Testis (tissue), 2 donors: ENCODE measurements at regions not wholly inside any gene's neighbourhood (a gene's known extent, or its start where the extent isn't known, plus 50 kb on each side); places are given as distances from the start of the nearest gene placed in this dataset.

Experiments
- DNase-seq: peaks from one replicate; pipeline ENCODE4 v3.0.0-alpha.2; 2019
- H3K27ac ChIP-seq, 2 donors: fragments of 200-600 bp; sonication (generic); one replicate each; pipeline ENCODE4 v1.5.1; 2019
- H3K27me3 ChIP-seq: fragments of 200-600 bp; sonication (generic); one replicate; pipeline ENCODE4 v1.5.1; 2019
- H3K36me3 ChIP-seq: fragments of 200-600 bp; sonication (generic); one replicate; pipeline ENCODE4 v1.5.1; 2017; ENCODE audit warnings: low read depth; ENCODE audit errors: missing control alignments
- H3K4me1 ChIP-seq: fragments of 200-600 bp; sonication (generic); one replicate; pipeline ENCODE4 v1.5.1; 2019
- H3K4me3 ChIP-seq, 2 donors: fragments of 200-600 bp; sonication (generic); one replicate each; pipeline ENCODE4 v1.5.1; 2017 to 2019
- H3K9me3 ChIP-seq: fragments of 200-600 bp; sonication (generic); one replicate; pipeline ENCODE4 v1.5.1; 2017
- CTCF ChIP-seq, 3 experiments: fragments of 450-650 bp in 2 of 3; fragments of 200-600 bp in 1 of 3; sonication (generic) in 1 of 3; IDR thresholded peaks; one replicate each; pipeline ENCODE4 v1.5.1; 2016 to 2019; ENCODE audit warnings: antibody characterized with exemption in 3 of 3, mild to moderate bottlenecking in 2 of 3, moderate library complexity in 1 of 3
- POLR2A ChIP-seq: fragments of 450-650 bp; IDR thresholded peaks from one replicate; pipeline ENCODE4 v1.6.1; 2017; ENCODE audit warnings: antibody characterized with exemption, mild to moderate bottlenecking, moderate library complexity
- WGBS, 2 donors: methylation state at CpG; one replicate each; pipeline ENCODE4 v1.1.5; 2018; 5-methylcytosine and 5-hydroxymethylcytosine counted together
- intact Hi-C: fragments of 100-400 bp; cut with DNase I; formaldehyde crosslinking; loops from one replicate; pipeline ENCODE4 v1.15.1; 2023; ENCODE audit warnings: low total_unique reads

- no peak overlapping the region for H3K4me3 ChIP-seq
- no peak for DNase-seq
- TF ChIP-seq CTCF (IDR thresholded peaks at IDR 0.05): no peak
- TF ChIP-seq POLR2A: no peak
- no peaks in the 10 kb centered on the region for H3K27me3 ChIP-seq
- H3K9me3 ChIP-seq: no peaks in the 10 kb centered on the region
- 48 to 51% methylated on average over 2 of the region's 2 CpGs for WGBS, 2 donors
- intact Hi-C loops: no loop called here
- H3K36me3 ChIP-seq: no peaks in the 10 kb centered on the region
- no peaks in the 10 kb centered on the region for H3K4me1 ChIP-seq
- H3K27ac ChIP-seq: no peak overlapping the region
Measured at GRCh38 chr1:34603594-34603993, 151.3 kb upstream of the GJB5 start.

- DNase-seq: no peak
- no peaks in the 10 kb centered on the region for H3K9me3 ChIP-seq
- H3K4me1 ChIP-seq: no peaks in the 10 kb centered on the region
- H3K36me3 ChIP-seq: no peaks in the 10 kb centered on the region
- WGBS, 2 donors: 88 to 93% methylated on average over 5 of the region's 5 CpGs
- intact Hi-C loops: no loop called here
- no peaks in the 10 kb centered on the region for H3K27me3 ChIP-seq
- TF ChIP-seq POLR2A (no peak), CTCF (IDR thresholded peaks at IDR 0.05) (no peak)
- no peak overlapping the region for H3K27ac ChIP-seq
- no peak overlapping the region for H3K4me3 ChIP-seq
Measured at GRCh38 chr1:34606504-34606903, 148.3 kb upstream of the GJB5 start.

GRCh38 chr1:34610063-34610462 is 144.8 kb upstream of the GJB5 start:
- intact Hi-C loops: no loop called here
- no peaks in the 10 kb centered on the region for H3K36me3 ChIP-seq
- H3K9me3 ChIP-seq: no peaks in the 10 kb centered on the region
- DNase-seq: no peak
- 47 to 58% methylated on average over 2 of the region's 2 CpGs for WGBS, 2 donors
- H3K27me3 ChIP-seq: no peaks in the 10 kb centered on the region
- no peak overlapping the region for H3K27ac ChIP-seq
- H3K4me3 ChIP-seq: no peak overlapping the region
- TF ChIP-seq POLR2A (no peak), CTCF (IDR thresholded peaks at IDR 0.05) (no peak)
- H3K4me1 ChIP-seq: no peaks in the 10 kb centered on the region

GRCh38 chr1:34611571-34611970 is 143.3 kb upstream of the GJB5 start:
- Histone ChIP-seq H3K4me1 (no peaks in the 10 kb centered on the region), H3K27ac (no peak overlapping the region), H3K36me3 (no peaks in the 10 kb centered on the region), H3K4me3 (no peak overlapping the region), H3K27me3 (no peaks in the 10 kb centered on the region), H3K9me3 (no peaks in the 10 kb centered on the region)
- TF ChIP-seq CTCF (IDR thresholded peaks at IDR 0.05) (no peak), POLR2A (no peak)
- 84 to 86% methylated on average over 5 of the region's 5 CpGs for WGBS, 2 donors
- intact Hi-C loops: no loop called here
- no peak for DNase-seq

- Histone ChIP-seq H3K27ac (no peak overlapping the region), H3K9me3 (no peaks in the 10 kb centered on the region), H3K36me3 (no peaks in the 10 kb centered on the region), H3K27me3 (no peaks in the 10 kb centered on the region), H3K4me1 (no peaks in the 10 kb centered on the region), H3K4me3 (no peak overlapping the region)
- intact Hi-C loops: no loop called here
- no peak for DNase-seq
- 56 to 65% methylated on average over 9 of the region's 9 CpGs for WGBS, 2 donors
- TF ChIP-seq CTCF (IDR thresholded peaks at IDR 0.05) (no peak), POLR2A (no peak)
Measured at GRCh38 chr1:34612091-34612827, 142.6 kb upstream of the GJB5 start.
